ENCODE measurements at regions not wholly inside any gene's neighbourhood (a gene's known extent, or its start where the extent isn't known, plus 50 kb on each side); places are given as distances from the start of the nearest gene placed in this dataset.

- no peak overlapping the region for H3K27ac Mint-ChIP-seq
- no peaks in the 10 kb centered on the region for H3K4me1 Mint-ChIP-seq (ENCODE audit: low read depth)
- H3K4me3 Mint-ChIP-seq = no peak overlapping the region
- H3K36me3 Mint-ChIP-seq = no peaks in the 10 kb centered on the region
- peaks cover 2% of the 10 kb centered on the region for H3K27me3 Mint-ChIP-seq
- no peaks in the 10 kb centered on the region for H3K9me3 Mint-ChIP-seq (ENCODE audit: low read depth)
These were observed 113.4 kb downstream of the ASB7 start for GRCh38 chr15:100715571-100716455.

- H3K27ac Mint-ChIP-seq = no peak overlapping the region
- H3K4me3 Mint-ChIP-seq = no peak overlapping the region
- H3K36me3 Mint-ChIP-seq = no peaks in the 10 kb centered on the region
- no peaks in the 10 kb centered on the region for H3K4me1 Mint-ChIP-seq (ENCODE audit: low read depth)
- no peaks in the 10 kb centered on the region for H3K9me3 Mint-ChIP-seq (ENCODE audit: low read depth)
- peaks cover 2% of the 10 kb centered on the region for H3K27me3 Mint-ChIP-seq
These were observed 114.2 kb downstream of the ASB7 start for GRCh38 chr15:100716456-100717085.

DNA sequence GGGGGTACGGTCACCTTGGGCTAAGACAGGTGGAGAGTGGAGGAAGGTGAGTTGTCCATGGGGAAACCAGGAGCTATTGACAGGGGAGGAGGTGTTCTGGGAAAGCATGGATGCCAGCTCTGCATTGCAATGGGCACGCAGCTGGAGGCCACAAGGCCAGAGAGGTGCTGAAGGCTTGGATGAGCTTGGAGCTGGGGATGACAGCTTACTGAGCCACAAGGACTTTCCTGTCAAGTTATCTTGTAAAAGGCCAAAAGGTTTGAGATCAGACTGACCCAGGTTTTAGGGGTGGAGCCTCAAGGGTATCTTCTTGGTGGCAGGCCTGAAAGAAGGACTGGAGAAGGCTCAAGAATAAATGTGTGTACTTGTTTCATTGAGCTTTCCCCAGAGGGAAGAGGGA is 115.2 kb downstream of the ASB7 start:
- peaks cover 2% of the 10 kb centered on the region for H3K27me3 Mint-ChIP-seq
- H3K9me3 Mint-ChIP-seq (ENCODE audit: low read depth) = no peaks in the 10 kb centered on the region
- H3K4me1 Mint-ChIP-seq (ENCODE audit: low read depth) = no peaks in the 10 kb centered on the region
- H3K4me3 Mint-ChIP-seq = no peak overlapping the region
- H3K36me3 Mint-ChIP-seq = no peaks in the 10 kb centered on the region
- H3K27ac Mint-ChIP-seq = no peak overlapping the region

DNA sequence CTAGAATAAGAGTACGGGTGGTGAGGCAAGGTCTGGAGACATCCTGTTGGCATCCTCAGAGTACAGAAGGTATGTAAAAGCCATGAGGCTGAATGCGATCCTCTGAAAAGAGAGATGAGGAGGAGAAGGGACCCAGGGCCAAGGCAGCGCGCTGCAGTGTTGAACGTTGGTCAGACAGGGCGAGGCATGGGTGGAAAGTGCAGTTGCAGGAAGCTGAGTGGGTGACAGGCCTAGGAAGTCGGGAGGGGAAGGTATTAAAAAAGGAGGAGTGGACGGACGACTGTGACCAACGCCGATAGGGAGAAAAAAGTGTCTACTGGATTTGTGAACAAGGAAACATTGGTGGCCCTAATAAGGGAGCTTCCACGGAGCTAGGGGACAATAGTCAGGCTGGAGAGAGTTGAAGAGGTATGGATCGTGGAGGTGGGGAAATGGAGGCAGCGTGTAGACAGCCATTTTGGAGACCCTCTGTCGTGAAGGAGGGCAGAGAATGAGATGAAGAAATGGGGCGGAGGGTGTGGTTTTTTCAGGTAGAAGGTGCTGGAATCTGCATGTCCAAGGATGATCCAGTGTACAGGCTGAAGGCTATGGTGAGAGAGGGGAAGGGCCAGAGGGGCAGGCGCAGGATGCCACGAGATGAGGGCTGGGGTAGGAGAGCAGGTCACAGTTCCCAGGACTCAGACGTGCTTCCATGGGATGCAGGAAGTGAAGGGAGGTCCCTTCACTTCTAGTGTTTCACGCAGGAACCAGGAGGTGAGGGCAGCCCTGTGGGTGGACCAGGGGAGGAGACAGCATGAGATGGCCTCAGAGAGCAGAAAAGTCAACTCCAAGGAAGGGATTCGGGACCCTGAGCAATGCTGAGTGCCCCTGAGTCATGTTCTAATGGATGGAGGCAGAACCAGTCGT is 115.9 kb downstream of the ASB7 start:
- Mint-ChIP-seq H3K4me3 (no peak overlapping the region), H3K27ac (no peak overlapping the region)

DNA sequence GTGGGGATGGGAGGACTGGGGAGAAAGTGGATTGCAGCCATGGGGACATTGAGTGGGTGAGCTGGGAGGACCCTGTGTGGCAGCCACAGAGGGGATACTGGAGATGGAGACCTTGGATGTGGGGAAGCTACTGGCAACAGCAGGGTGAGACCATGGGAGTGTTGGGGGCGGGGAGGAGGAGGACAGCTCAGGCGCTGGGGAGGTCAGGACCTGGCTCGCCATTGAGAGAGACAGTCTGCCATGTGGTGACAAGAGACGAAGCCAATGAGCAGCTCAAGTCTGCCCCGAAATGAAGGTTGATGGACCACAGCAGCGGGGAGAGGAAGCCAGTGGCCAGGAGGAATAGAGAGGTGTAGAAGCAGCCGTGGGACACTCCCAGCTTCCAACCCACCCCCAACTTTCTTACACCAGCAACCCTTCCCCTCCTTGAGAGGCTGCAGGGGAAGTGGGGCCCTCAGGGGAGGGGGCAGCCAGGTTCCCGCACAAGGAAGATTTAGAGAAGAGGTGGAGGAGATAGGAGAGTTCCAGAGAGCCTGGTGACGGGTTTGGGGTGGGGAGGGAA is 118.1 kb downstream of the ASB7 start:
- Mint-ChIP-seq H3K4me3 (no peak overlapping the region), H3K4me1 (ENCODE audit: low read depth) (no peaks in the 10 kb centered on the region), H3K27me3 (peaks cover 2% of the 10 kb centered on the region), H3K27ac (no peak overlapping the region), H3K36me3 (no peaks in the 10 kb centered on the region), H3K9me3 (ENCODE audit: low read depth) (no peaks in the 10 kb centered on the region)

More for the DNA sequence above, 115.9 kb downstream of the ASB7 start:
- Mint-ChIP-seq H3K36me3 (no peaks in the 10 kb centered on the region), H3K27me3 (peaks cover 2% of the 10 kb centered on the region), H3K9me3 (ENCODE audit: low read depth) (no peaks in the 10 kb centered on the region), H3K4me1 (ENCODE audit: low read depth) (no peaks in the 10 kb centered on the region)

- Mint-ChIP-seq H3K27me3 (peaks cover under 1% of the 10 kb centered on the region), H3K4me3 (no peak overlapping the region), H3K9me3 (ENCODE audit: low read depth) (no peaks in the 10 kb centered on the region), H3K27ac (no peak overlapping the region), H3K36me3 (no peaks in the 10 kb centered on the region), H3K4me1 (ENCODE audit: low read depth) (no peaks in the 10 kb centered on the region)
These were observed 119.6 kb downstream of the ASB7 start for GRCh38 chr15:100721758-100722550.

GRCh38 chr15:100722551-100723314 is 120.3 kb downstream of the ASB7 start:
- no peak overlapping the region for H3K4me3 Mint-ChIP-seq
- no peaks in the 10 kb centered on the region for H3K9me3 Mint-ChIP-seq (ENCODE audit: low read depth)

DNA sequence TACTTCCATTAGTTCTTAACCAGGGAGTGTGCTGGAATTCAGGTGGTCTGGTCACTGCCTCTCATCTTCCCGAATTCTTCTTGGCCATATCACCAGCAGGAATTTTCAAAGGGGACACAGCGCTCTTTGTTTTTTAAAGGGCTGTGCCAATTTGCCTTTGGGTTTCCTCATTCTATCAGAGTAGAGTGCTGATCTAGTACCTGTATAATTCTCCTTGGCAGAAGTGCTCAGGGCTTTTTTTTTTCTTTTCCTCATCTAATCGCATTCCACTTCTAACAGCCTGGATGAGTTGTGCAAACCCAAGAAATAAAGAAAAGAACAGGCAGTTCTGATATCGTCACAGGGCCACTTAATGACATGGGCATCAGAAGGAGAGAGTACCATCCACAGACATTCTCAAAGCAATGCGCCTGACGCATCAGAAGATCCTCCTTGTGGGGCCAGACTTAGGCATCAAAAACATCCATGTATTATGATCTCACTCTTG is 121.0 kb downstream of the ASB7 start:
- no peak overlapping the region for H3K27ac Mint-ChIP-seq

More at GRCh38 chr15:100722551-100723314, 120.3 kb downstream of the ASB7 start:
- no peaks in the 10 kb centered on the region for H3K4me1 Mint-ChIP-seq (ENCODE audit: low read depth)
- no peaks in the 10 kb centered on the region for H3K36me3 Mint-ChIP-seq
- H3K27ac Mint-ChIP-seq = no peak overlapping the region
- H3K27me3 Mint-ChIP-seq = no peaks in the 10 kb centered on the region

GRCh38 chr15:100725121-100726069 is 123.0 kb downstream of the ASB7 start:
- no peak overlapping the region for H3K27ac Mint-ChIP-seq

More for the DNA sequence above, 121.0 kb downstream of the ASB7 start:
- Mint-ChIP-seq H3K27me3 (no peaks in the 10 kb centered on the region), H3K9me3 (ENCODE audit: low read depth) (no peaks in the 10 kb centered on the region), H3K4me1 (ENCODE audit: low read depth) (no peaks in the 10 kb centered on the region), H3K36me3 (no peaks in the 10 kb centered on the region), H3K4me3 (no peak overlapping the region)

DNA sequence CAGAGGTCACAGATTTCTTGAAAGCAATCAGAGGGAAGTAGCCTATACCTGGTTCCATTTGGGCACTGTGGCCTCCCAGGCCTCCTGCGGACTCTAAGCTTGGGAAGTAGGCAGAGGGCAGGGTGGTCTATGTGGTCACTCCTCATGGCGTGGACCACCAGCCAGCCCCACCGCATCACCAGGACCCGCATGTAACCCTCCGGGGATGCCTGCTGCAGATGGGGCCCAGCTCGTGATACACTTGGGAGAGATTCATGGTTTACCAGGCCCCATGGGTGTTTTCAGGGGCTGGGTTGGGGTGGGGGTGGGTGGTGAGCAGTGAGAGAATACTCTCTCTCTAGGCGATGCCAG is 123.7 kb downstream of the ASB7 start:
- H3K27ac Mint-ChIP-seq = no peak overlapping the region
- no peaks in the 10 kb centered on the region for H3K9me3 Mint-ChIP-seq (ENCODE audit: low read depth)
- no peaks in the 10 kb centered on the region for H3K4me1 Mint-ChIP-seq (ENCODE audit: low read depth)
- no peaks in the 10 kb centered on the region for H3K36me3 Mint-ChIP-seq
- H3K4me3 Mint-ChIP-seq = no peak overlapping the region
- H3K27me3 Mint-ChIP-seq = no peaks in the 10 kb centered on the region

More at GRCh38 chr15:100725121-100726069, 123.0 kb downstream of the ASB7 start:
- Mint-ChIP-seq H3K4me3 (no peak overlapping the region), H3K27me3 (no peaks in the 10 kb centered on the region), H3K9me3 (ENCODE audit: low read depth) (no peaks in the 10 kb centered on the region), H3K36me3 (no peaks in the 10 kb centered on the region), H3K4me1 (ENCODE audit: low read depth) (no peaks in the 10 kb centered on the region)

- Mint-ChIP-seq H3K4me3 (no peak overlapping the region), H3K27ac (no peak overlapping the region), H3K9me3 (ENCODE audit: low read depth) (no peaks in the 10 kb centered on the region), H3K27me3 (no peaks in the 10 kb centered on the region), H3K4me1 (ENCODE audit: low read depth) (no peaks in the 10 kb centered on the region), H3K36me3 (no peaks in the 10 kb centered on the region)
These were observed 124.2 kb downstream of the ASB7 start for GRCh38 chr15:100726421-100727190.

GRCh38 chr15:100727291-100727851 is 125.0 kb downstream of the ASB7 start:
- no peaks in the 10 kb centered on the region for H3K27me3 Mint-ChIP-seq
- H3K4me3 Mint-ChIP-seq = no peak overlapping the region
- H3K4me1 Mint-ChIP-seq (ENCODE audit: low read depth) = no peaks in the 10 kb centered on the region
- H3K36me3 Mint-ChIP-seq = no peaks in the 10 kb centered on the region
- no peaks in the 10 kb centered on the region for H3K9me3 Mint-ChIP-seq (ENCODE audit: low read depth)
- H3K27ac Mint-ChIP-seq = no peak overlapping the region
